ENCODE measurements at regions not wholly inside any gene's neighbourhood (a gene's known extent, or its start where the extent isn't known, plus 50 kb on each side); places are given as distances from the start of the nearest gene placed in this dataset.

DNA sequence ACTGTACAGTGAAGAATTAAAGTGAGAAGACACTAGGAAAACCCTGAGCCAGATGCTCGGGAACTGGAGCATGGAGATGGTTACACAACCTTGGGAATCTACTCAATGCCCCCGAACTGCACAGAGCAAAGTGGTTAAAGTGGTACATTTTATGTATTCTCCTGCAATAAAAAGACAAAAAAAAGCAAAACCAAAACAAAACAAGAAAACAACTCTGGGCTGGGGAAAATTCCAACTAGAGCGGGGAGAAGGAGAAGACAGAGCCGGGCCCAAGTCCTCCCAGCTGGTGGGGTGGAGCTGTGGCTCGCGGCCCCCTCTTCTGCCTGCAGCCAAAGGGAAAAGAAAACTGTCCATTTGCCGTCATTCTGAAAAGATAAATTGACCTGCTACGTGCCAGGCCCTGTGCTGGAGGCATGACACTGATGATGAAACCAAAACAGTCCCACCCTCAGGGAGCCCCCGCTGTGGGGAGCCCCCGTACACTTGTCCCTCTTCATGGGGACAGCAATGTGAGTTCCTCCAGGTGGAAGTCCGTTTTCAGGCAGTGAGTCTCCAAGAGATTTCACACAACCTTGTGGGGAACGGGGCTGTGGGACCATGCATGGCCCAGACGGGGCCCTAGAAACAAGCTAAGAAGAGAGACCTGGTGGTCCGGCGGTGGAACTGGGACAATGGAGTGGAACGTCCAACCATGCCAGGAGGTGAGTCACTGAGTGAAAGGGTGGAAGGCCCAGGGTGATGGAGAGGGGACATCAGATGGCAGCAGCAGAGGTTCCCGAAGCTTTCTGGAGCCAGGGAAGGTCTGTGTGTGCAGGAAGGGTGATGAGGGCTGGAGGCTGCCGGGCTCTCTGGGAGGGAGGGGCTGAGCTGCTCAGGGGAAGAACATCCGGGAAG is 114.8 kb upstream of the COL5A1 start:
- TF ChIP-seq, protein P1, sequence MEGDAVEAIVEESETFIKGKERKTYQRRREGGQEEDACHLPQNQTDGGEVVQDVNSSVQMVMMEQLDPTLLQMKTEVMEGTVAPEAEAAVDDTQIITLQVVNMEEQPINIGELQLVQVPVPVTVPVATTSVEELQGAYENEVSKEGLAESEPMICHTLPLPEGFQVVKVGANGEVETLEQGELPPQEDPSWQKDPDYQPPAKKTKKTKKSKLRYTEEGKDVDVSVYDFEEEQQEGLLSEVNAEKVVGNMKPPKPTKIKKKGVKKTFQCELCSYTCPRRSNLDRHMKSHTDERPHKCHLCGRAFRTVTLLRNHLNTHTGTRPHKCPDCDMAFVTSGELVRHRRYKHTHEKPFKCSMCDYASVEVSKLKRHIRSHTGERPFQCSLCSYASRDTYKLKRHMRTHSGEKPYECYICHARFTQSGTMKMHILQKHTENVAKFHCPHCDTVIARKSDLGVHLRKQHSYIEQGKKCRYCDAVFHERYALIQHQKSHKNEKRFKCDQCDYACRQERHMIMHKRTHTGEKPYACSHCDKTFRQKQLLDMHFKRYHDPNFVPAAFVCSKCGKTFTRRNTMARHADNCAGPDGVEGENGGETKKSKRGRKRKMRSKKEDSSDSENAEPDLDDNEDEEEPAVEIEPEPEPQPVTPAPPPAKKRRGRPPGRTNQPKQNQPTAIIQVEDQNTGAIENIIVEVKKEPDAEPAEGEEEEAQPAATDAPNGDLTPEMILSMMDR (IDR thresholded peaks at IDR 0.05), result no peak
- TF ChIP-seq POLR2A (IDR thresholded peaks at IDR 0.05) (no peak), POLR2AphosphoS5 (IDR thresholded peaks at IDR 0.05; ENCODE audit: insufficient read depth in 1 of 2, low read depth in 1 of 2) (peak in 1 of 2 donors; percentile 46)

Measured in vagina (tissue), 2 donors.